H1 (cell line): ENCODE measurements at regions not wholly inside any gene's neighbourhood (a gene's known extent, or its start where the extent isn't known, plus 50 kb on each side); places are given as distances from the start of the nearest gene placed in this dataset.

ENCODE experiments used
- ASH2L ChIP-seq: fragments of 200-600, 300-600 bp; sonication (generic); IDR thresholded peaks from one replicate; pipeline ENCODE4 v1.7.1; 2017; ENCODE audit warnings: low read length
- CTCF ChIP-seq, 3 experiments: IDR thresholded peaks; 1 replicate in 2 of 3; 2 replicates in 1 of 3; pipeline versions ENCODE4 v1.5.1 to v1.6.1; 2011; ENCODE audit warnings: low read length in 3 of 3, mild to moderate bottlenecking in 3 of 3, inconsistent platforms in 2 of 3, low read depth in 1 of 3, moderate library complexity in 1 of 3; ENCODE audit not compliant: insufficient read depth in 1 of 3; ENCODE audit errors: control extremely low read depth in 1 of 3
- RBBP5 ChIP-seq: IDR thresholded peaks from 2 replicates; pipeline ENCODE4 v1.7.1; 2012; ENCODE audit warnings: low read depth, mild to moderate bottlenecking, inconsistent platforms, low read length, moderate library complexity, borderline replicate concordance
- RXRA ChIP-seq: IDR thresholded peaks from 2 replicates; pipeline ENCODE4 v1.6.1; 2011; ENCODE audit warnings: low read depth, mild to moderate bottlenecking, low read length, moderate library complexity; ENCODE audit not compliant: insufficient read depth
- SIN3A ChIP-seq, 2 experiments: IDR thresholded peaks in 1 of 2; conservative IDR thresholded peaks in 1 of 2; 2 replicates each; pipeline ENCODE4 v1.6.1; 2011 to 2012; ENCODE audit warnings: low read length in 2 of 2, improper control_type of control experiment in 1 of 2, low read depth in 1 of 2, mild to moderate bottlenecking in 1 of 2
- TAF7 ChIP-seq: optimal IDR thresholded peaks from 2 replicates; pipeline ENCODE3; 2011; ENCODE audit warnings: low read depth, mild to moderate bottlenecking, inconsistent platforms, low read length, moderate library complexity, borderline replicate concordance

- no peak for TF ChIP-seq SIN3A (conservative IDR thresholded peaks at IDR 0.05 in 1 of 2, IDR thresholded peaks at IDR 0.05 in 1 of 2; ENCODE audit: low read depth in 1 of 2, low read length in 2 of 2)
- TF ChIP-seq RBBP5 = no peak
- TF ChIP-seq CTCF (IDR thresholded peaks at IDR 0.05; ENCODE audit: control extremely low read depth in 1 of 3, insufficient read depth in 1 of 3, low read depth in 1 of 3, low read length in 3 of 3) = no peak
- no peak for TF ChIP-seq ASH2L
- no peak for TF ChIP-seq TAF7
- no peak for TF ChIP-seq RXRA
Measured at GRCh38 chr4:176868676-176869075, 76.0 kb upstream of the VEGFC start.
